K562 (cell line): ENCODE measurements at regions not wholly inside any gene's neighbourhood (a gene's known extent, or its start where the extent isn't known, plus 50 kb on each side); places are given as distances from the start of the nearest gene placed in this dataset.

ENCODE experiments used
- CTCF ChIP-seq, 3 experiments: IDR thresholded peaks in 2 of 3; conservative IDR thresholded peaks in 1 of 3; 2 replicates each; pipeline ENCODE4 v1.5.1; 2011 to 2012; ENCODE audit warnings: low read length in 3 of 3, mild to moderate bottlenecking in 3 of 3, control low read depth in 2 of 3, improper control_type of control experiment in 1 of 3, inconsistent platforms in 1 of 3, low read depth in 1 of 3, mixed read lengths in 1 of 3, moderate library complexity in 1 of 3; ENCODE audit not compliant: insufficient read depth in 2 of 3
- POLR2A ChIP-seq: fragments of 450-650 bp; conservative IDR thresholded peaks from 2 replicates; pipeline ENCODE4 v1.6.1; 2016
- POLR2AphosphoS5 ChIP-seq: IDR thresholded peaks from 2 replicates; pipeline ENCODE4 v1.6.1; 2011; ENCODE audit warnings: mild to moderate bottlenecking, low read depth, low read length, moderate library complexity; ENCODE audit not compliant: control insufficient read depth, insufficient read depth
- SMAD1 ChIP-seq: fragments of 150-350 bp; IDR thresholded peaks from 2 replicates; pipeline ENCODE4 v1.6.1; 2014; ENCODE audit warnings: low read length, low read depth; ENCODE audit not compliant: partially characterized antibody
- ZBTB33 ChIP-seq: sonication (generic); formaldehyde crosslinking; IDR thresholded peaks from 2 replicates; pipeline ENCODE4 v1.8.1; 2023; ENCODE audit warnings: mild to moderate bottlenecking, missing genetic modification reagents

GRCh38 chr17:34153991-34154390 is 101.1 kb upstream of the CCL2 start:
- TF ChIP-seq CTCF (IDR thresholded peaks at IDR 0.05 in 2 of 3, conservative IDR thresholded peaks at IDR 0.05 in 1 of 3; ENCODE audit: insufficient read depth in 2 of 3, low read depth in 1 of 3, low read length in 3 of 3) (no peak), SMAD1 (no peak), POLR2A (no peak), POLR2AphosphoS5 (no peak), ZBTB33 (CRISPR knock-in tag) (no peak)
